ENCODE measurements at regions not wholly inside any gene's neighbourhood (a gene's known extent, or its start where the extent isn't known, plus 50 kb on each side); places are given as distances from the start of the nearest gene placed in this dataset.

DNA sequence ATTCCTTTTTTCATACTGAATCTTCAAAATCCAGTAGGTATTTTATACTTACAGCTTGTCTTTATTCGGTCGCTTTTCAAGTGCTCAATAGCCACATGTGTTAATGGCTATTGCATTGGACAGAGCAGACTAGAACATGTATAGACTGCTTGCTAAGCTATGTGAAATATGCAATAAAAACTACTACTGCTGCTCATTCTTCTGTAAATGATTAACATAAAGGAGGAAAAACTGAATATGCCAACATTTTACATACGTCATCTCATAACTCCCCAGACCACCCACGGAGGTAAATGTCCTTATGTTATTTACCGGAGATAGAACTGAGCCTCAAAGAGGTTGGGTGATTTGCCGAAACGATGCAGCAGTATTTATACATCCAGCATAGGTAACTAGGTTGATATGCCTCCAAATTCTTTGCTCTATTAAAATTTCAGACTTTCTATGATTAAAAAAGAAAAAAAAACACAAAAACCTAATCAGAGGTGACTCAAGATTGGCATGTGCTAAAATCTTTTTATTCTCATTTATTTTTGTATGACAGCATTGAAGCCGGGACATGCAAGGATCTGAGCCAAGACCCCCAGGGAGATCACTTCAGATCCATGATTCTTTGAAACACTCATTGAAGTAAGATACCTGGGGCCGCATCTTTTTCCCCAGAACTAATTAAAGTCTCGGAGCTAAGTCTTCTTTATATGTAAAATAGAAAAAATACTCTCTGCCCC is 78.5 kb upstream of the OR5AK2 start:
- POLR2A ChIA-PET, result no interaction called here
- no peak for DNase-seq (ENCODE audit: low read depth, low spot score)

More for the DNA sequence above, 78.5 kb upstream of the OR5AK2 start:
- no peaks in the 10 kb centered on the region for H3K36me3 ChIP-seq (ENCODE audit: control insufficient read depth in 1 of 2, insufficient read depth in 2 of 2, low read length in 2 of 2)
- no peaks in the 10 kb centered on the region for H3K9me2 ChIP-seq (ENCODE audit: insufficient read depth)
- H3K4me1 ChIP-seq (ENCODE audit: control insufficient read depth in 1 of 2, insufficient read depth in 2 of 2, low read length in 2 of 2), result no peaks in the 10 kb centered on the region
- intact Hi-C loops (cut with micrococcal nuclease), result no loop called here
- H3K27ac ChIP-seq (ENCODE audit: low read depth, low read length), result no peak overlapping the region
- H3K9ac ChIP-seq (ENCODE audit: low read length), result no peak overlapping the region
- no peak overlapping the region for H3K4me3 ChIP-seq (replicated peaks in 1 of 2; ENCODE audit: low read depth in 1 of 2, low read length in 2 of 2)
- H4K20me1 ChIP-seq (ENCODE audit: insufficient read depth), result no peaks in the 10 kb centered on the region
- TF ChIP-seq SRF (IDR thresholded peaks at IDR 0.05; ENCODE audit: low read depth) (no peak), YY1 (IDR thresholded peaks at IDR 0.05; ENCODE audit: extremely low read depth, insufficient replicate concordance, low read depth, low read length) (no peak), CEBPB (IDR thresholded peaks at IDR 0.05; ENCODE audit: low read depth) (no peak), ELF1 (IDR thresholded peaks at IDR 0.05; ENCODE audit: borderline replicate concordance, low read depth) (no peak), TCF7L2 (IDR thresholded peaks at IDR 0.05; ENCODE audit: borderline replicate concordance, extremely low read depth, insufficient read depth, insufficient read length) (no peak), JUND (IDR thresholded peaks at IDR 0.05) (no peak), POLR2A (IDR thresholded peaks at IDR 0.05; ENCODE audit: borderline replicate concordance, extremely low read depth, insufficient read depth, insufficient read length) (no peak), SIN3A (IDR thresholded peaks at IDR 0.05; ENCODE audit: low read depth) (no peak), RAD21 (IDR thresholded peaks at IDR 0.05; ENCODE audit: low read depth) (no peak), FOSL1 (IDR thresholded peaks at IDR 0.05; ENCODE audit: low read depth) (no peak), EGR1 (IDR thresholded peaks at IDR 0.05; ENCODE audit: low read depth) (no peak), ZFX (IDR thresholded peaks at IDR 0.05) (no peak), SP1 (IDR thresholded peaks at IDR 0.05; ENCODE audit: low read depth) (no peak), ZNF274 (IDR thresholded peaks at IDR 0.05; ENCODE audit: low read depth, low read length) (no peak)
- TF ChIP-seq, protein P1, sequence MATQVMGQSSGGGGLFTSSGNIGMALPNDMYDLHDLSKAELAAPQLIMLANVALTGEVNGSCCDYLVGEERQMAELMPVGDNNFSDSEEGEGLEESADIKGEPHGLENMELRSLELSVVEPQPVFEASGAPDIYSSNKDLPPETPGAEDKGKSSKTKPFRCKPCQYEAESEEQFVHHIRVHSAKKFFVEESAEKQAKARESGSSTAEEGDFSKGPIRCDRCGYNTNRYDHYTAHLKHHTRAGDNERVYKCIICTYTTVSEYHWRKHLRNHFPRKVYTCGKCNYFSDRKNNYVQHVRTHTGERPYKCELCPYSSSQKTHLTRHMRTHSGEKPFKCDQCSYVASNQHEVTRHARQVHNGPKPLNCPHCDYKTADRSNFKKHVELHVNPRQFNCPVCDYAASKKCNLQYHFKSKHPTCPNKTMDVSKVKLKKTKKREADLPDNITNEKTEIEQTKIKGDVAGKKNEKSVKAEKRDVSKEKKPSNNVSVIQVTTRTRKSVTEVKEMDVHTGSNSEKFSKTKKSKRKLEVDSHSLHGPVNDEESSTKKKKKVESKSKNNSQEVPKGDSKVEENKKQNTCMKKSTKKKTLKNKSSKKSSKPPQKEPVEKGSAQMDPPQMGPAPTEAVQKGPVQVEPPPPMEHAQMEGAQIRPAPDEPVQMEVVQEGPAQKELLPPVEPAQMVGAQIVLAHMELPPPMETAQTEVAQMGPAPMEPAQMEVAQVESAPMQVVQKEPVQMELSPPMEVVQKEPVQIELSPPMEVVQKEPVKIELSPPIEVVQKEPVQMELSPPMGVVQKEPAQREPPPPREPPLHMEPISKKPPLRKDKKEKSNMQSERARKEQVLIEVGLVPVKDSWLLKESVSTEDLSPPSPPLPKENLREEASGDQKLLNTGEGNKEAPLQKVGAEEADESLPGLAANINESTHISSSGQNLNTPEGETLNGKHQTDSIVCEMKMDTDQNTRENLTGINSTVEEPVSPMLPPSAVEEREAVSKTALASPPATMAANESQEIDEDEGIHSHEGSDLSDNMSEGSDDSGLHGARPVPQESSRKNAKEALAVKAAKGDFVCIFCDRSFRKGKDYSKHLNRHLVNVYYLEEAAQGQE (IDR thresholded peaks at IDR 0.05; ENCODE audit: low read depth), result no peak
- TF ChIP-seq, protein P2, sequence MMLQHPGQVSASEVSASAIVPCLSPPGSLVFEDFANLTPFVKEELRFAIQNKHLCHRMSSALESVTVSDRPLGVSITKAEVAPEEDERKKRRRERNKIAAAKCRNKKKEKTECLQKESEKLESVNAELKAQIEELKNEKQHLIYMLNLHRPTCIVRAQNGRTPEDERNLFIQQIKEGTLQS (IDR thresholded peaks at IDR 0.05), result no peak
- TF ChIP-seq, protein P3, sequence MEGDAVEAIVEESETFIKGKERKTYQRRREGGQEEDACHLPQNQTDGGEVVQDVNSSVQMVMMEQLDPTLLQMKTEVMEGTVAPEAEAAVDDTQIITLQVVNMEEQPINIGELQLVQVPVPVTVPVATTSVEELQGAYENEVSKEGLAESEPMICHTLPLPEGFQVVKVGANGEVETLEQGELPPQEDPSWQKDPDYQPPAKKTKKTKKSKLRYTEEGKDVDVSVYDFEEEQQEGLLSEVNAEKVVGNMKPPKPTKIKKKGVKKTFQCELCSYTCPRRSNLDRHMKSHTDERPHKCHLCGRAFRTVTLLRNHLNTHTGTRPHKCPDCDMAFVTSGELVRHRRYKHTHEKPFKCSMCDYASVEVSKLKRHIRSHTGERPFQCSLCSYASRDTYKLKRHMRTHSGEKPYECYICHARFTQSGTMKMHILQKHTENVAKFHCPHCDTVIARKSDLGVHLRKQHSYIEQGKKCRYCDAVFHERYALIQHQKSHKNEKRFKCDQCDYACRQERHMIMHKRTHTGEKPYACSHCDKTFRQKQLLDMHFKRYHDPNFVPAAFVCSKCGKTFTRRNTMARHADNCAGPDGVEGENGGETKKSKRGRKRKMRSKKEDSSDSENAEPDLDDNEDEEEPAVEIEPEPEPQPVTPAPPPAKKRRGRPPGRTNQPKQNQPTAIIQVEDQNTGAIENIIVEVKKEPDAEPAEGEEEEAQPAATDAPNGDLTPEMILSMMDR (IDR thresholded peaks at IDR 0.05 in 2 of 3, conservative IDR thresholded peaks at IDR 0.05 in 1 of 3; ENCODE audit: borderline replicate concordance in 1 of 3, insufficient read depth in 1 of 3, low read depth in 2 of 3, low read length in 2 of 3), result no peak
- TF ChIP-seq, protein P4, sequence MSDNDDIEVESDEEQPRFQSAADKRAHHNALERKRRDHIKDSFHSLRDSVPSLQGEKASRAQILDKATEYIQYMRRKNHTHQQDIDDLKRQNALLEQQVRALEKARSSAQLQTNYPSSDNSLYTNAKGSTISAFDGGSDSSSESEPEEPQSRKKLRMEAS (IDR thresholded peaks at IDR 0.05), result no peak
- BruUV-seq (replicated peaks), result no TSS peak
- no peaks in the 10 kb centered on the region for H3K79me2 ChIP-seq (ENCODE audit: insufficient read depth, low read length)
- H3K9me3 ChIP-seq (ENCODE audit: control insufficient read depth in 1 of 2, insufficient read depth in 1 of 2, low read depth in 1 of 2, low read length in 2 of 2), result no peaks in the 10 kb centered on the region
- ChIA-PET RAD21 (ENCODE audit: low non-redundant PET in 1 of 2, low total read pairs in 2 of 2, uncharacterized antibody in 2 of 2, unreplicated experiment in 2 of 2) (no interaction called here), CTCF (no interaction called here)
- no peak overlapping the region for H3K4me2 ChIP-seq (ENCODE audit: low read length)
- ATAC-seq, result no peak
- no peak overlapping the region for H2AFZ ChIP-seq (ENCODE audit: low read depth, low read length, poor library complexity, severe bottlenecking)
- H3K27me3 ChIP-seq (ENCODE audit: insufficient read depth, low read length), result 0 out of 2 replicates have a peak, but pooled peaks cover 3% of the 10 kb centered on the region

Measured in HCT116 (cell line).